GM19328 (cell line): ENCODE measurements at regions not wholly inside any gene's neighbourhood (a gene's known extent, or its start where the extent isn't known, plus 50 kb on each side); places are given as distances from the start of the nearest gene placed in this dataset.

Experiments
- ATAC-seq: cut with Tn5 transposase; IDR thresholded peaks from one replicate; pipeline ENCODE4 v1.9.1; 2021; ENCODE audit warnings: mild to moderate bottlenecking, moderate library complexity; ENCODE audit not compliant: unreplicated experiment

- ATAC-seq, result no peak
Observed at GRCh38 chr5:98103807-98104206, 669.7 kb upstream of the RGMB start.

GRCh38 chr5:98104454-98105188 is 668.8 kb upstream of the RGMB start:
- no peak for ATAC-seq

- ATAC-seq, result no peak
Observed at GRCh38 chr5:98105681-98106080, 667.8 kb upstream of the RGMB start.

- no peak for ATAC-seq
Observed at GRCh38 chr5:98106116-98107031, 667.1 kb upstream of the RGMB start.

- no peak for ATAC-seq
Observed at GRCh38 chr5:98108497-98108896, 665.0 kb upstream of the RGMB start.

- no peak for ATAC-seq
Observed at GRCh38 chr5:98109561-98110006, 663.9 kb upstream of the RGMB start.

GRCh38 chr5:98110282-98110691 is 663.2 kb upstream of the RGMB start:
- ATAC-seq, result no peak

- no peak for ATAC-seq
Observed at GRCh38 chr5:98110791-98111190, 662.7 kb upstream of the RGMB start.

- ATAC-seq, result no peak
Observed at GRCh38 chr5:98111686-98112085, 661.8 kb upstream of the RGMB start.

GRCh38 chr5:98121036-98121936 is 652.2 kb upstream of the RGMB start:
- no peak for ATAC-seq

- no peak for ATAC-seq
Observed at GRCh38 chr5:98128271-98128670, 645.2 kb upstream of the RGMB start.

- no peak for ATAC-seq
Observed at GRCh38 chr5:98128846-98129245, 644.6 kb upstream of the RGMB start.

- no peak for ATAC-seq
Observed at GRCh38 chr5:98130261-98131035, 643.0 kb upstream of the RGMB start.

- no peak for ATAC-seq
Observed at GRCh38 chr5:98144116-98144515, 629.3 kb upstream of the RGMB start.

GRCh38 chr5:98144710-98145109 is 628.8 kb upstream of the RGMB start:
- no peak for ATAC-seq

GRCh38 chr5:98157368-98157767 is 616.1 kb upstream of the RGMB start:
- no peak for ATAC-seq

GRCh38 chr5:98158440-98158839 is 615.0 kb upstream of the RGMB start:
- no peak for ATAC-seq

- ATAC-seq, result no peak
Observed at GRCh38 chr5:98163796-98164493, 609.5 kb upstream of the RGMB start.

- ATAC-seq, result no peak
Observed at GRCh38 chr5:98168871-98169270, 604.6 kb upstream of the RGMB start.

GRCh38 chr5:98170994-98171393 is 602.5 kb upstream of the RGMB start:
- no peak for ATAC-seq
